DND-41 (cell line): ENCODE measurements at regions not wholly inside any gene's neighbourhood (a gene's known extent, or its start where the extent isn't known, plus 50 kb on each side); places are given as distances from the start of the nearest gene placed in this dataset.

Experiments used
- ATAC-seq: fragments of 200-7000 bp; cut with Tn5 transposase; 3 replicates; pipeline ENCODE4 v1.9.1; 2021; ENCODE audit warnings: low read depth; ENCODE audit not compliant: insufficient read depth
- DNase-seq: peaks from one replicate; pipeline ENCODE4 v3.0.0-alpha.2; 2020
- H2AFZ ChIP-seq: 2 replicates; pipeline ENCODE4 v1.6.0; 2012; ENCODE audit warnings: low read depth, low read length
- H3K27ac ChIP-seq: 2 replicates; pipeline ENCODE4 v1.5.1; 2012; ENCODE audit warnings: low read length, inconsistent platforms
- H3K27me3 ChIP-seq: fragments of 200-600 bp; sonication (generic); 2 replicates; pipeline ENCODE4 v1.6.0; 2012; ENCODE audit warnings: low read length, mild to moderate bottlenecking, inconsistent platforms; ENCODE audit not compliant: insufficient read depth, poor library complexity
- H3K36me3 ChIP-seq: 2 replicates; pipeline ENCODE4 v1.5.1; 2012; ENCODE audit warnings: low read length, inconsistent platforms; ENCODE audit not compliant: insufficient read depth
- H3K4me1 ChIP-seq: 2 replicates; pipeline ENCODE4 v1.5.1; 2012; ENCODE audit warnings: mild to moderate bottlenecking, low read length; ENCODE audit not compliant: insufficient read depth
- H3K4me2 ChIP-seq: 2 replicates; pipeline ENCODE4 v1.6.0; 2012; ENCODE audit warnings: mild to moderate bottlenecking, moderate library complexity, low read length, inconsistent platforms; ENCODE audit not compliant: insufficient read depth
- H3K4me3 ChIP-seq, 2 experiments: fragments of 200-600 bp in 1 of 2; shearing (Covaris generic) in 1 of 2; 2 replicates each; pipeline ENCODE4 v1.5.1; 2012 to 2016; ENCODE audit warnings: inconsistent platforms in 2 of 2, low read length in 2 of 2, mild to moderate bottlenecking in 2 of 2, low read depth in 1 of 2, moderate library complexity in 1 of 2
- H3K79me2 ChIP-seq: 2 replicates; pipeline ENCODE4 v1.6.0; 2012; ENCODE audit warnings: low read length, inconsistent platforms; ENCODE audit not compliant: insufficient read depth
- H3K9ac ChIP-seq: 2 replicates; pipeline ENCODE4 v1.6.0; 2012; ENCODE audit warnings: low read depth, mild to moderate bottlenecking, inconsistent platforms, low read length, moderate library complexity
- H3K9me3 ChIP-seq: 2 replicates; pipeline ENCODE4 v1.5.1; 2012; ENCODE audit warnings: low read length, moderate library complexity, mild to moderate bottlenecking, inconsistent platforms; ENCODE audit not compliant: insufficient read depth, severe bottlenecking
- H4K20me1 ChIP-seq: 2 replicates; pipeline ENCODE4 v1.6.0; 2012; ENCODE audit warnings: low read length; ENCODE audit not compliant: insufficient read depth
- CTCF ChIP-seq: IDR thresholded peaks from 2 replicates; pipeline ENCODE4 v1.5.1; 2012; ENCODE audit warnings: borderline replicate concordance, low read length, moderate library complexity, mild to moderate bottlenecking; ENCODE audit not compliant: poor library complexity, severe bottlenecking; ENCODE audit errors: extremely low read depth
- EZH2 ChIP-seq: IDR thresholded peaks from 3 replicates; pipeline ENCODE4 v1.6.1; 2012; ENCODE audit warnings: borderline replicate concordance, low read depth, mild to moderate bottlenecking, moderate library complexity, low read length, inconsistent platforms; ENCODE audit not compliant: severe bottlenecking

DNA sequence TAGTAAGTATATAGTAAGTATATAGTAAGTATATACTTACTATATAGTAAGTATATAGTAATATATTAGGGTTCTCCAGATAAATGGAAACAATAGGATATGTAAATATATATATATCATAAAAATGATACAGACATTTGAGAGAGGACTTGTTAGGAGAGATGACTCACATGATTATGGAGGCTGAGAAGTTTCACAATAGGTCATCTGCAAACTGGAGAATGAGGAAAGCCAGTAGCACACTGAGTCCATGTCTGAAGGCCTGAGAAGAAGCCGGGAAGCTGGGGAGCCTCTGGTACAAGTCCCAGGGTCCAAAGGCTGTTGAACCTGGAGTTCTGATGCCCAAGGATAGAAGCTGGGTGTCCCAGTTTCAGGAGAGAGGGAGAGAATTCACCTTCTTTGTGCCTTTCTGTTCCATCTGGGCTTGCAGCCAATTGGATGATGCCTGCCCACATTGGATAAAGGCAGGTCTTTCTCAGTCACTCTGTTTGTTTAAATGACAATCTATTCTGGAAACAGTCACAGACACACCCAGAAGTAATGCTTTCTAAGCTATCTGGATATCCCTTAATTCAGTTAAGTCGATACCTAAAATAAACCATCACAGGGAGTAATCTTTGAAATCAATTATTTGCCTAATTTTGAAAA, 205.5 kb upstream of the CDC14C start:
- Histone ChIP-seq H4K20me1 (no peaks in the 10 kb centered on the region), H3K9me3 (no peaks in the 10 kb centered on the region), H3K27me3 (no peaks in the 10 kb centered on the region), H3K27ac (no peak overlapping the region), H3K4me3 (no peak overlapping the region), H3K9ac (no peak overlapping the region), H2AFZ (no peak overlapping the region), H3K36me3 (no peaks in the 10 kb centered on the region), H3K4me1 (no peaks in the 10 kb centered on the region), H3K4me2 (no peak overlapping the region), H3K79me2 (no peaks in the 10 kb centered on the region)
- ATAC-seq, result no peak
- TF ChIP-seq EZH2, result no peak
- no peak for TF ChIP-seq CTCF
- no peak for DNase-seq

GRCh38 chr7:48728799-48729198, 195.5 kb upstream of the CDC14C start:
- Histone ChIP-seq H3K4me3 (no peak overlapping the region), H3K36me3 (no peaks in the 10 kb centered on the region), H2AFZ (no peak overlapping the region), H3K27ac (no peak overlapping the region), H3K4me1 (no peaks in the 10 kb centered on the region), H3K9ac (no peak overlapping the region), H3K4me2 (no peak overlapping the region), H3K9me3 (no peaks in the 10 kb centered on the region), H3K79me2 (no peaks in the 10 kb centered on the region), H3K27me3 (no peaks in the 10 kb centered on the region), H4K20me1 (no peaks in the 10 kb centered on the region)
- ATAC-seq (no peak), DNase-seq (no peak)
- TF ChIP-seq CTCF, result no peak
- no peak for TF ChIP-seq EZH2

DNA sequence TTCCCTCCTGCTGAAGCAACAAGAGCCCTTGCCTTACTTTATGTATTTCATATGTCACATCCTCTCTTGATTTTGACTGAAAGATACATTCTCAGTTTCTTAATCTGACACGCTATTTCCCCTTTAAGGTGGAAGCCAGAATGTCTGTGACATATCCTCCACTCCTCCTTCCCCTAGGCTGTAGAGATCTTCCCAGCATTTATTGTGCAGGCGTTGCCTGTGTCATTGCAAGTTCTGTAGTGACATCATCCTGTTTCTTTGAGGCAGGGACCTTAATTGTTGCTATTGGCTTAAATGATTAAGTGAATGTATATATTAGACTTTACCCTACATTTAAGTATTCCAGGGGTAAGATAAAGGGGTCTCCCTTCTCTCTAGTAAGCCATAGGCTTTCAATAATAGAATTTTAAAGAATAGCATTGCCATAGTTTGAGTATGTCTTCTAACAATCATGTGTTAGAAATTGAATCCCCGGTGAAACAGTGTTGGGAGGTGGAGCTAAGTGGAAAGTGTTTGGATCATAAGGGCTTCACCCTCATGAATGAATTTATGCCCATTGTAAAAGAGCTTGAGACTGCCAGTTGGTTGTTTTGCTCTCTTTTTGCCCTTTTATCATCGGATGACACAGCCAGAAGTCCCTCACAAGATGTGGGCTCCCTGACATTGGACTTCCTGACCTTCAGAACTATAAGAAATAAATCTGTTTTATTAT, 189.5 kb upstream of the CDC14C start:
- Histone ChIP-seq H3K4me2 (no peak overlapping the region), H2AFZ (no peak overlapping the region), H3K4me1 (no peaks in the 10 kb centered on the region), H3K79me2 (no peaks in the 10 kb centered on the region), H3K27ac (no peak overlapping the region), H3K9ac (no peak overlapping the region), H3K4me3 (no peak overlapping the region), H3K36me3 (no peaks in the 10 kb centered on the region), H3K9me3 (peaks cover 5% of the 10 kb centered on the region), H3K27me3 (no peaks in the 10 kb centered on the region), H4K20me1 (no peaks in the 10 kb centered on the region)
- ATAC-seq, result no peak
- DNase-seq, result no peak
- TF ChIP-seq EZH2 (no peak), CTCF (no peak)
